Skeletal muscle cell (primary cell): ENCODE measurements at regions not wholly inside any gene's neighbourhood (a gene's known extent, or its start where the extent isn't known, plus 50 kb on each side); places are given as distances from the start of the nearest gene placed in this dataset.

Experiments used
- DNase-seq: peaks from one replicate; pipeline ENCODE4 v3.0.0-alpha.2; 2010; ENCODE audit warnings: low read depth
- H3K4me3 ChIP-seq: 2 replicates; pipeline ENCODE4 v1.5.1; 2011; ENCODE audit warnings: low read depth, mild to moderate bottlenecking, control low read depth, low read length, moderate library complexity

GRCh38 chr5:21219966-21220365 is 1232.0 kb upstream of the CDH18 start:
- no peak for DNase-seq
- no peak overlapping the region for H3K4me3 ChIP-seq

GRCh38 chr5:21219251-21219650 is 1231.3 kb upstream of the CDH18 start:
- DNase-seq, result peak; percentile 29
- H3K4me3 ChIP-seq, result no peak overlapping the region

- DNase-seq, result no peak
- no peak overlapping the region for H3K4me3 ChIP-seq
Measured at GRCh38 chr5:21212026-21212425, 1224.0 kb upstream of the CDH18 start.

GRCh38 chr5:21209409-21209808 is 1221.4 kb upstream of the CDH18 start:
- DNase-seq, result no peak
- no peak overlapping the region for H3K4me3 ChIP-seq

- no peak overlapping the region for H3K4me3 ChIP-seq
- no peak for DNase-seq
Measured at GRCh38 chr5:21199087-21199486, 1211.1 kb upstream of the CDH18 start.

- no peak overlapping the region for H3K4me3 ChIP-seq
- no peak for DNase-seq
Measured at GRCh38 chr5:21195145-21195544, 1207.1 kb upstream of the CDH18 start.

GRCh38 chr5:21185536-21185935 is 1197.5 kb upstream of the CDH18 start:
- DNase-seq, result no peak
- H3K4me3 ChIP-seq, result no peak overlapping the region

GRCh38 chr5:21184581-21184980 is 1196.6 kb upstream of the CDH18 start:
- H3K4me3 ChIP-seq, result no peak overlapping the region
- no peak for DNase-seq

- no peak for DNase-seq
Measured at GRCh38 chr5:21181609-21182125, 1193.7 kb upstream of the CDH18 start.

GRCh38 chr5:21173526-21173925 is 1185.5 kb upstream of the CDH18 start:
- no peak overlapping the region for H3K4me3 ChIP-seq
- DNase-seq, result no peak

More at GRCh38 chr5:21181609-21182125, 1193.7 kb upstream of the CDH18 start:
- H3K4me3 ChIP-seq, result no peak overlapping the region

GRCh38 chr5:21173036-21173435 is 1185.0 kb upstream of the CDH18 start:
- DNase-seq, result no peak
- no peak overlapping the region for H3K4me3 ChIP-seq

- no peak overlapping the region for H3K4me3 ChIP-seq
- no peak for DNase-seq
Measured at GRCh38 chr5:21171038-21171437, 1183.0 kb upstream of the CDH18 start.

GRCh38 chr5:21168557-21168956 is 1180.6 kb upstream of the CDH18 start:
- DNase-seq, result no peak
- no peak overlapping the region for H3K4me3 ChIP-seq

GRCh38 chr5:21165344-21165743 is 1177.3 kb upstream of the CDH18 start:
- DNase-seq, result no peak
- no peak overlapping the region for H3K4me3 ChIP-seq

- H3K4me3 ChIP-seq, result no peak overlapping the region
- DNase-seq, result no peak
Measured at GRCh38 chr5:21164425-21164824, 1176.4 kb upstream of the CDH18 start.

- no peak overlapping the region for H3K4me3 ChIP-seq
- no peak for DNase-seq
Measured at GRCh38 chr5:21159510-21160059, 1171.6 kb upstream of the CDH18 start.

- no peak for DNase-seq
- no peak overlapping the region for H3K4me3 ChIP-seq
Measured at GRCh38 chr5:21154526-21154925, 1166.5 kb upstream of the CDH18 start.

GRCh38 chr5:21152611-21153010 is 1164.6 kb upstream of the CDH18 start:
- DNase-seq, result peak; percentile 93
- H3K4me3 ChIP-seq, result no peak overlapping the region

- no peak overlapping the region for H3K4me3 ChIP-seq
- no peak for DNase-seq
Measured at GRCh38 chr5:21145376-21145775, 1157.4 kb upstream of the CDH18 start.

GRCh38 chr5:21143686-21144085 is 1155.7 kb upstream of the CDH18 start:
- H3K4me3 ChIP-seq, result no peak overlapping the region
- no peak for DNase-seq

GRCh38 chr5:21142791-21143190 is 1154.8 kb upstream of the CDH18 start:
- no peak for DNase-seq
- H3K4me3 ChIP-seq, result no peak overlapping the region

- no peak overlapping the region for H3K4me3 ChIP-seq
- DNase-seq, result no peak
Measured at GRCh38 chr5:21140987-21141386, 1153.0 kb upstream of the CDH18 start.
